Common myeloid progenitor, CD34-positive (primary cell): ENCODE measurements at regions not wholly inside any gene's neighbourhood (a gene's known extent, or its start where the extent isn't known, plus 50 kb on each side); places are given as distances from the start of the nearest gene placed in this dataset.

Experiments
- CTCF ChIA-PET: fragments of 350-600 bp; sonication (Branson Sonifier 250); formaldehyde crosslinking; loops from one replicate; lab custom pipeline; 2021; ENCODE audit warnings: antibody characterized with exemption; lab: Charles Lee
- POLR2A ChIA-PET: fragments of 350-600 bp; sonication (Branson Sonifier 250); formaldehyde crosslinking; loops from one replicate; lab custom pipeline; 2021; ENCODE audit warnings: antibody characterized with exemption; lab: Charles Lee
- DNase-seq, 3 donors: peaks; one replicate each; pipeline versions ENCODE4 v3.0.0 to v3.0.0-alpha.2; 2013
- H3K27ac ChIP-seq, 2 experiments: 1 replicate in 1 of 2; 2 replicates in 1 of 2; pipeline ENCODE4 v1.7.0; 2013; ENCODE audit warnings: inconsistent platforms in 2 of 2, low read length in 2 of 2, mild to moderate bottlenecking in 2 of 2, low read depth in 1 of 2, moderate library complexity in 1 of 2; ENCODE audit not compliant: severe bottlenecking in 2 of 2, insufficient read depth in 1 of 2, poor library complexity in 1 of 2
- H3K27me3 ChIP-seq, 5 experiments: replicated peaks in 2 of 5; 1 replicate in 3 of 5; 2 replicates in 2 of 5; pipeline versions ENCODE4 v1.6.1 to v1.7.0; 2013; ENCODE audit warnings: low read length in 4 of 5, mild to moderate bottlenecking in 2 of 5, moderate library complexity in 2 of 5, inconsistent platforms in 1 of 5; ENCODE audit not compliant: insufficient read depth in 5 of 5, control insufficient read depth in 4 of 5
- H3K36me3 ChIP-seq, 4 experiments: 1 replicate in 2 of 4; 2 replicates in 2 of 4; pipeline versions ENCODE4 v1.6.1 to v1.7.0; 2013; ENCODE audit warnings: low read length in 3 of 4, control low read depth in 1 of 4, mild to moderate bottlenecking in 1 of 4; ENCODE audit not compliant: control insufficient read depth in 4 of 4, insufficient read depth in 4 of 4
- H3K4me1 ChIP-seq, 4 experiments: 1 replicate in 3 of 4; 2 replicates in 1 of 4; pipeline versions ENCODE4 v1.6.1 to v1.7.1; 2013; ENCODE audit warnings: low read length in 3 of 4, mild to moderate bottlenecking in 3 of 4, control low read depth in 1 of 4, inconsistent platforms in 1 of 4, moderate library complexity in 1 of 4; ENCODE audit not compliant: control insufficient read depth in 4 of 4, insufficient read depth in 4 of 4; ENCODE audit errors: control extremely low read depth in 1 of 4
- H3K4me3 ChIP-seq, 7 experiments: 1 replicate in 4 of 7; 2 replicates in 3 of 7; pipeline versions ENCODE4 v1.5.1 to v1.7.0; 2013; ENCODE audit warnings: mild to moderate bottlenecking in 7 of 7, low read length in 6 of 7, moderate library complexity in 6 of 7, inconsistent platforms in 2 of 7, low read depth in 2 of 7, control low read depth in 1 of 7; ENCODE audit not compliant: insufficient read depth in 4 of 7, control insufficient read depth in 1 of 7; ENCODE audit errors: extremely low read depth in 1 of 7
- H3K9me3 ChIP-seq, 5 experiments: 1 replicate in 4 of 5; 2 replicates in 1 of 5; pipeline versions ENCODE4 v1.6.1 to v1.7.1; 2013; ENCODE audit warnings: low read length in 4 of 5, mild to moderate bottlenecking in 2 of 5, inconsistent platforms in 1 of 5, low read depth in 1 of 5, moderate library complexity in 1 of 5; ENCODE audit not compliant: control insufficient read depth in 4 of 5, insufficient read depth in 2 of 5; ENCODE audit errors: control extremely low read depth in 1 of 5
- WGBS: methylation state at CpG from one replicate; pipeline ENCODE4 v1.1.5; 2013; ENCODE audit not compliant: insufficient coverage; 5-methylcytosine and 5-hydroxymethylcytosine counted together

GRCh38 chr2:220005362-220005761 is 377.9 kb downstream of the SLC4A3 start:
- no peaks in the 10 kb centered on the region for H3K9me3 ChIP-seq
- no peaks in the 10 kb centered on the region for H3K36me3 ChIP-seq
- no peak overlapping the region for H3K27ac ChIP-seq
- ChIA-PET CTCF (no interaction called here), POLR2A (no interaction called here)
- no peak overlapping the region for H3K4me3 ChIP-seq
- DNase-seq, result no peak
- 95% methylated on average over 6 of the region's 6 CpGs for WGBS
- H3K27me3 ChIP-seq, result no peaks in the 10 kb centered on the region
- no peaks in the 10 kb centered on the region for H3K4me1 ChIP-seq

DNA sequence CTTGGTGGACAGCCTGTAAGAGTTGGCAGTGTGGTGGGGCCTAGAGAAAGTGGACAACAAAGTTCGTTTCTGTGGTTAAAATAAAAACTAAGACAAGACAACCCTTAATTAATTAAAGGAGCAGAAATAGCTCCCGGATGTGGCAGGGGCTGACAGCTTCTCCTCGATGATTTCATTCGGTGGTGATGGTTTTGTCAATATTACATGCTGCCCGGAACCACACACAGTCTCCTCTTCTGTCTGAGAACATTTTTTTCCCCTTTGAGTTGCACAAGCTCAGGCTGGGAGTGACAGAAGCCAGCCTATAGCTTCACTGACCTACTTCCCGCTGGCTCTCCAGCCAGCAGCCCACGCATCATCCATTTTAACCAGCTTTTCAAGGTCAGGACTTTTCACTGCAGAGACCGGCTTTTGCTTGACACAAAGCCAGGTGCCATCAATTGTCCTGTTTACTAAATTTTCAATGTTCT is 378.8 kb downstream of the SLC4A3 start:
- no peaks in the 10 kb centered on the region for H3K4me1 ChIP-seq
- ChIA-PET POLR2A (no interaction called here), CTCF (no interaction called here)
- no peaks in the 10 kb centered on the region for H3K36me3 ChIP-seq
- 97% methylated on average over 6 of the region's 8 CpGs for WGBS
- no peaks in the 10 kb centered on the region for H3K9me3 ChIP-seq
- no peak for DNase-seq
- H3K27me3 ChIP-seq, result no peaks in the 10 kb centered on the region
- no peak overlapping the region for H3K4me3 ChIP-seq
- H3K27ac ChIP-seq, result no peak overlapping the region

- WGBS, result 100% methylated on average over 1 of the region's 1 CpG
- no peaks in the 10 kb centered on the region for H3K4me1 ChIP-seq
- no peak overlapping the region for H3K4me3 ChIP-seq
- H3K36me3 ChIP-seq, result no peaks in the 10 kb centered on the region
- no peak overlapping the region for H3K27ac ChIP-seq
- no peaks in the 10 kb centered on the region for H3K27me3 ChIP-seq
- no peaks in the 10 kb centered on the region for H3K9me3 ChIP-seq
- POLR2A ChIA-PET, result interaction anchor here (0.8 kb wide), 1 partner anchor 39 kb away, joined by 3 read pairs; no protein-coding TSS in a partner anchor
- no peak for DNase-seq
- CTCF ChIA-PET, result no interaction called here
Measured at GRCh38 chr2:220011859-220012258, 384.4 kb downstream of the SLC4A3 start.

DNA sequence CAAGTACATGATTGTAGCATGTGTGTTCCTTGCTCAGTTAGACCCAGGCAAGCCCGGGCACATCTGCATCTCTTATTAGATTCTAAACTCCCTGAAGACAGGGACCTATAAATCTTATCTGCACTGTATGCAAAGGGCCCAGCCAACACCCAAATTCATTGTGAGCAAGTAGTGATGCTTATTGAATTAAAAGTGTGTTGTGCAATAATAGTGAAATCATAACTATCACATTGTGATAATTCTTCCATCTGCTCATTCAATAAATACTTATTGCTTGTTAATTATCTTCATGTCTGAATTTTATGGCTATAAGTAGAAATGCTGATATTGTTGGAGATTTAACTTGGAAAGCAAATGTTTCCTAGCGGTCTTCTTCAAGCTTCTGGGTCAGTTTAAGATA is 387.5 kb downstream of the SLC4A3 start:
- no peaks in the 10 kb centered on the region for H3K36me3 ChIP-seq
- ChIA-PET CTCF (no interaction called here), POLR2A (no interaction called here)
- H3K9me3 ChIP-seq, result no peaks in the 10 kb centered on the region
- no peak for DNase-seq
- no peaks in the 10 kb centered on the region for H3K4me1 ChIP-seq
- H3K27me3 ChIP-seq, result no peaks in the 10 kb centered on the region
- no CpG with 5 or more reads among the region's 2 CpGs for WGBS
- no peak overlapping the region for H3K4me3 ChIP-seq
- H3K27ac ChIP-seq, result no peak overlapping the region

DNA sequence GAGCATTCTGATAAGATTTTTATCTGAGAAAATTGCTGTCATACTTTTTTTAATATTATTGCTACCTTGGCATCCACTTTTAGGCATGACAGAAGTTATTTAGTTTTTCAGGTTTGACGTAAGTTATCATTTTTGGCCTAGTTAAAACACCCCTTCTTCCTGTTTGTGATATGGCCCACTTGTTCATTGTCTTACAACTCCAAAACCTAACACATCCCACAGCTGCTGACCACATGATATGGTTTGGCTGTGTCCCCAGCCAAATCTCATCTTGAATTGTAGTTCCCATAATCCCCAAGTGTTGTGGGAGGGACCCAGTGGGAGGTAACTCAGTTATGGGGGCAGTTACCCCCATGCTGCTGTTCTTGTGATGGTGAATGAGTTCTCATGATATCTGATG is 388.1 kb downstream of the SLC4A3 start:
- H3K27me3 ChIP-seq, result no peaks in the 10 kb centered on the region
- CTCF ChIA-PET, result no interaction called here
- no peaks in the 10 kb centered on the region for H3K36me3 ChIP-seq
- no peak overlapping the region for H3K27ac ChIP-seq
- WGBS, result 88% methylated on average over 1 of the region's 1 CpG
- no peaks in the 10 kb centered on the region for H3K4me1 ChIP-seq
- POLR2A ChIA-PET, result no interaction called here
- no peaks in the 10 kb centered on the region for H3K9me3 ChIP-seq
- no peak for DNase-seq
- no peak overlapping the region for H3K4me3 ChIP-seq

GRCh38 chr2:220025207-220025606 is 397.8 kb downstream of the SLC4A3 start:
- Histone ChIP-seq H3K27me3 (no peaks in the 10 kb centered on the region), H3K27ac (no peak overlapping the region), H3K4me3 (no peak overlapping the region), H3K36me3 (no peaks in the 10 kb centered on the region), H3K4me1 (no peaks in the 10 kb centered on the region), H3K9me3 (peaks cover 0 to 2% (median 0%) of the 10 kb centered on the region in 5 experiments)
- CTCF ChIA-PET, result no interaction called here
- no peak for DNase-seq
- POLR2A ChIA-PET, result interaction anchor here (0.5 kb wide), 1 partner anchor 156 kb away, joined by 3 read pairs; no protein-coding TSS in a partner anchor
- no CpG with 5 or more reads among the region's 1 CpG for WGBS

- Histone ChIP-seq H3K4me3 (no peak overlapping the region), H3K9me3 (peaks cover 0 to 2% (median 0%) of the 10 kb centered on the region in 5 experiments), H3K36me3 (no peaks in the 10 kb centered on the region), H3K4me1 (no peaks in the 10 kb centered on the region), H3K27me3 (no peaks in the 10 kb centered on the region), H3K27ac (no peak overlapping the region)
- CTCF ChIA-PET, result no interaction called here
- no CpG with 5 or more reads among the region's 1 CpG for WGBS
- POLR2A ChIA-PET, result no interaction called here
- no peak for DNase-seq
Measured at GRCh38 chr2:220029013-220029412, 401.6 kb downstream of the SLC4A3 start.
